ENCODE measurements at regions not wholly inside any gene's neighbourhood (a gene's known extent, or its start where the extent isn't known, plus 50 kb on each side); places are given as distances from the start of the nearest gene placed in this dataset.
A peak's percentile ranks its signal among the peaks of the same experiment; 100 is the strongest.
"Not testable (repeated sequence)": the region's sequence is repeated elsewhere in the genome, so short reads cannot be mapped to it uniquely, and the experiment has no call there.

DNA sequence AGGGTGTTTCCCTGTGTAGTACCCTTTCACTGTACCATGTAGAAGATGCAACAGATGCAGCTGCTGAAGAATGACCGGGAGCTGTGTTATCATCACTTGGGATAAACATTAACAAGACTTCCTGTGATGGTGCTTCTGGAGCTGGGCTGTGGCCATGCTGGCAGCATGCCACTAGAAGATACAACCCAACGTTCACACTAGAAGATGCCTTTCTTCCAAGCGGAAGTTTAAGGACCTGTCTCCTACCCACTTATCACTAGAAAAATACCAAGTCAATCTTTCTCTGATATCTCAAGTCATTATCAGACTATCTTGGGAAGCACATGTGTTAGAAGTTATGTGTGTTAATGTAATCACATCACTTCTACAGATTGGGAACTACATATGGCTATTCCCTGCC, 953.5 kb downstream of the CNTNAP5 start:
- no peaks in the 10 kb centered on the region for H3K9me3 Mint-ChIP-seq
- no peak for DNase-seq (ENCODE audit: low read depth, low spot score)
- H3K4me3 Mint-ChIP-seq, result no peak overlapping the region
- no peaks in the 10 kb centered on the region for H3K36me3 Mint-ChIP-seq (ENCODE audit: low read depth)
- TF ChIP-seq, protein P1, sequence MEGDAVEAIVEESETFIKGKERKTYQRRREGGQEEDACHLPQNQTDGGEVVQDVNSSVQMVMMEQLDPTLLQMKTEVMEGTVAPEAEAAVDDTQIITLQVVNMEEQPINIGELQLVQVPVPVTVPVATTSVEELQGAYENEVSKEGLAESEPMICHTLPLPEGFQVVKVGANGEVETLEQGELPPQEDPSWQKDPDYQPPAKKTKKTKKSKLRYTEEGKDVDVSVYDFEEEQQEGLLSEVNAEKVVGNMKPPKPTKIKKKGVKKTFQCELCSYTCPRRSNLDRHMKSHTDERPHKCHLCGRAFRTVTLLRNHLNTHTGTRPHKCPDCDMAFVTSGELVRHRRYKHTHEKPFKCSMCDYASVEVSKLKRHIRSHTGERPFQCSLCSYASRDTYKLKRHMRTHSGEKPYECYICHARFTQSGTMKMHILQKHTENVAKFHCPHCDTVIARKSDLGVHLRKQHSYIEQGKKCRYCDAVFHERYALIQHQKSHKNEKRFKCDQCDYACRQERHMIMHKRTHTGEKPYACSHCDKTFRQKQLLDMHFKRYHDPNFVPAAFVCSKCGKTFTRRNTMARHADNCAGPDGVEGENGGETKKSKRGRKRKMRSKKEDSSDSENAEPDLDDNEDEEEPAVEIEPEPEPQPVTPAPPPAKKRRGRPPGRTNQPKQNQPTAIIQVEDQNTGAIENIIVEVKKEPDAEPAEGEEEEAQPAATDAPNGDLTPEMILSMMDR (conservative IDR thresholded peaks at IDR 0.05), result no peak
- H3K27me3 Mint-ChIP-seq (ENCODE audit: low read depth), result no peaks in the 10 kb centered on the region
- H3K27ac Mint-ChIP-seq (ENCODE audit: unreplicated experiment), result peak overlapping the region; percentile 17
- no peaks in the 10 kb centered on the region for H3K4me1 Mint-ChIP-seq

DNA sequence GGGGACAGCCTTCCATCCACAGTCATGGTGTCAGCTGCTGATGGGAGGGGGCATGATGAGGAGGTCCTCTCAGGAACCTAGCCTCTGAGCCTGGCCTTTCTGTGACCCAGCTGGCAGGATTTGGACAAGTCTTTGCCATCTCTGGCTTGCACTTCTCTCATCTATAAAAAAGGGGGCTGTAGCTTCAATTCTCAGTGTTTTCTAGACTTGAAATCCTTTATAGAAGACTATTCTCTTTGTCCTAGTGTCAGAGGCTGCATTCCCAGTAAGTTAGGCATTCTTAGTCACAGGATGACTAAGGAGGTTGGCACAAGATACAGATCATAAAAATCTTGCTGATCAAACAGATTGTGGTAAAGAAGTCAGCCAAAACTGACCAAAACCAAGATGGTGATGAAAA, 958.5 kb downstream of the CNTNAP5 start:
- Mint-ChIP-seq H3K4me3 (no peak overlapping the region), H3K9me3 (peaks cover 3% of the 10 kb centered on the region), H3K36me3 (ENCODE audit: low read depth) (peaks cover 6% of the 10 kb centered on the region), H3K4me1 (peaks cover 20% of the 10 kb centered on the region), H3K27ac (ENCODE audit: unreplicated experiment) (no peak overlapping the region), H3K27me3 (ENCODE audit: low read depth) (no peaks in the 10 kb centered on the region)
- DNase-seq (ENCODE audit: low read depth, low spot score), result no peak
- TF ChIP-seq, protein P1 (conservative IDR thresholded peaks at IDR 0.05), result no peak

DNA sequence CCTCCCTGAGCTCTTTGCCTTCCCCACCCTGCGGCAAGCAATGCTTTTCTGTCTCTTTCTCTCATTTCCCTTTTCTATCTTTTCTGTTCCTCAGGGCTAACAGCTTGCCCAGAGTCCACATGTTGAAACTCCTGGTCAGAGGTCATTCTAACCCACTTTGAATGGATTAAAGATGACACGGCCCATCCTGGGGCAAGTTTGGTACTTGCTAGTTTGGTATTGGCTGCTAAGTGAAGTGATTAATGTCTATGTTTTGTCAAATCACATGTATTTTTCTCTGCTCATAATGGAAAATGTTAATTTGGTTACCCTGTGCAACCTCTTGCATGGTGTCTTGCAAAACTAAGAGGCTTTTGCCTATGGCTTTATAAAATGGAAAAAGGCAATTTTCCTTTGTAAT, 960.2 kb downstream of the CNTNAP5 start:
- peaks cover 6% of the 10 kb centered on the region for H3K36me3 Mint-ChIP-seq (ENCODE audit: low read depth)
- DNase-seq (ENCODE audit: low read depth, low spot score), result no peak
- H3K4me3 Mint-ChIP-seq, result peak overlapping the region; percentile 9
- H3K27me3 Mint-ChIP-seq (ENCODE audit: low read depth), result no peaks in the 10 kb centered on the region
- TF ChIP-seq, protein P1 (conservative IDR thresholded peaks at IDR 0.05), result no peak
- H3K9me3 Mint-ChIP-seq, result peaks cover 3% of the 10 kb centered on the region
- H3K4me1 Mint-ChIP-seq, result peaks cover 20% of the 10 kb centered on the region
- peak overlapping the region; percentile 50 for H3K27ac Mint-ChIP-seq (ENCODE audit: unreplicated experiment)

DNA sequence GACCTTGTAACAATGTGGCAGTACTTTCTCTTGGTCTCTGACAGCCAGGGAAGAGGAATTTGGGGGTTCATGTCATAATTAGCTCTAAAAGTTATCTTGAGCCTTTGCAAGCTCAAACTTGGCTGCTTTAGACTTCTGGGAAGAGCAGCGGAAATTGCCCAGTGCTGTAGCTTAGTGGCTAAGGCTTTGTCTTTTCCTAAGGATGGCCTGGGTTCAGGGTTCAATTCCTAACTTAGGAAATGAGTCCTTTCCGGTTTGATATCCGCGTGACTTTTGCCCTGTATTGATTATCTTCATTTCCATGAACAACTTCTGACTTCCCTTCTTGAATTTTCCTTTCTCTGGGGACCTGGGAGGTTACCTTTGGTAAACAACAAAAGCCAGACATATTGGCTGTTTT, 961.0 kb downstream of the CNTNAP5 start:
- Mint-ChIP-seq H3K4me3 (no peak overlapping the region), H3K27ac (ENCODE audit: unreplicated experiment) (no peak overlapping the region), H3K27me3 (ENCODE audit: low read depth) (no peaks in the 10 kb centered on the region), H3K36me3 (ENCODE audit: low read depth) (peaks cover 6% of the 10 kb centered on the region), H3K4me1 (peaks cover 20% of the 10 kb centered on the region), H3K9me3 (peaks cover 3% of the 10 kb centered on the region)
- no peak for DNase-seq (ENCODE audit: low read depth, low spot score)
- TF ChIP-seq, protein P1 (conservative IDR thresholded peaks at IDR 0.05), result no peak

DNA sequence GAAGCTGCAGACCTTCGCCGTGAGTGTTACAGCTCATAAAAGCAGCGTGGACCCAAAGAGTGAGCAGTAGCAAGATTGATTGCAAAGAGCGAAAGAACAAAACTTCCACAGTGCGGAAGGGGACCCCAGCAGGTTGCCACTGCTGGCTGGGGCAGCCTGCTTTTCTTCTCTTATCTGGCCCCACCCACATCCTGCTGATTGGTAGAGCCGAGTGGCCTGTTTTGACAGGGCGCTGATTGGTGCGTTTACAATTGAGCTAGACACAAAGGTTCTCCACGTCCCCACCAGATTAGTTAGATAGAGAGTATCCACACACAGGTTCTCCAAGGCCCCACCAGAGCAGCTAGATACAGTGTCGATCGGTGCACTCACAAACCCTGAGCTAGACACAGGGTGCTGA, 961.8 kb downstream of the CNTNAP5 start:
- DNase-seq (ENCODE audit: low read depth, low spot score); H3K4me3 Mint-ChIP-seq; H3K27me3 Mint-ChIP-seq (ENCODE audit: low read depth); H3K36me3 Mint-ChIP-seq (ENCODE audit: low read depth); H3K9me3 Mint-ChIP-seq; H3K27ac Mint-ChIP-seq (ENCODE audit: unreplicated experiment): not testable (repeated sequence)
- H3K4me1 Mint-ChIP-seq, result peaks cover 20% of the 10 kb centered on the region

DNA sequence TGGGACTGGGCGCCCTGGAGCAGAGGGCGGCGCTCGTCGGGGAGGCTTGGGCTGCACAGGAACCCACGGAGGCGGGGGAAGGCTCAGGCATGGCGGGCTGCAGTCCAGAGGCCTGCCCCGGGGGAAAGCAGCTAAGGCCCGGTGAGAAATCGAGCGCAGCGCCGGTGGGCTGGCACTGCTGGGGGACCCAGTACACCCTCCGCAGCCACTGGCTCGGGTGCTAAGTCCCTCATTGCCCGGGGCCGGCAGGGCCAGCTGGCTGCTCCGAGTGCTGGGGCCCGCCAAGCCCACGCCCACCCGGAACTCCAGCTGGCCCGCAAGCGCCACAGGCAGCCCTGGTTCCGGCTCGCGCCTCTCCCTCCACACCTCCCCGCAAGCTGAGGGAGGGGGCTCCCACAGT, 962.3 kb downstream of the CNTNAP5 start:
- H3K9me3 Mint-ChIP-seq; H3K27ac Mint-ChIP-seq (ENCODE audit: unreplicated experiment); DNase-seq (ENCODE audit: low read depth, low spot score); H3K4me3 Mint-ChIP-seq; H3K27me3 Mint-ChIP-seq (ENCODE audit: low read depth); H3K36me3 Mint-ChIP-seq (ENCODE audit: low read depth): not testable (repeated sequence)
- peaks cover 20% of the 10 kb centered on the region for H3K4me1 Mint-ChIP-seq

DNA sequence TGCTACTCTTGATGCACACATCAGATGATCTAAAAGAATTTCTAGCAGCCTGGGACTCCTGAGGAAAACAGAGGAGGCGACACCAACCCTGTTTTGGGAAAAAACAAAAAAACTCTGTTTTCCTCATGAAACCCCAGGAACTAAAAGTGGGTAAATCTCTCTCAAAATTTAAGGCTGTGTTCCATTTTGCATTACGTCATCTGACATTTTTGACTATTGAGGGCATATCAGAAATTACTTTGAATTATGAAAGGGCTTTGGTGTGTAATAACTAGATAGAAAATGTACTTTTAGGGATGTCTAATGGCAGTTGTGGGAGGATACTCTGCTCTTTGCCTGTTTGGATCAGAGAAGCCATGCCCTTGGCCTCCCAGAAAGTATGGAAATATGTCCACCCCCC, 963.0 kb downstream of the CNTNAP5 start:
- no peak overlapping the region for H3K27ac Mint-ChIP-seq (ENCODE audit: unreplicated experiment)
- H3K27me3 Mint-ChIP-seq (ENCODE audit: low read depth), result no peaks in the 10 kb centered on the region
- H3K4me1 Mint-ChIP-seq, result peaks cover 20% of the 10 kb centered on the region
- TF ChIP-seq, protein P1 (conservative IDR thresholded peaks at IDR 0.05), result no peak
- H3K9me3 Mint-ChIP-seq, result peaks cover 5% of the 10 kb centered on the region
- H3K36me3 Mint-ChIP-seq (ENCODE audit: low read depth), result peaks cover 6% of the 10 kb centered on the region
- DNase-seq (ENCODE audit: low read depth, low spot score), result no peak
- H3K4me3 Mint-ChIP-seq, result no peak overlapping the region

All from neural crest cell (in vitro differentiated cells).